Ureter (tissue), 1 donor: ENCODE measurements at regions not wholly inside any gene's neighbourhood (a gene's known extent, or its start where the extent isn't known, plus 50 kb on each side); places are given as distances from the start of the nearest gene placed in this dataset.

Source experiments
- DNase-seq: peaks from one replicate; pipeline ENCODE4 v3.0.0-alpha.2; 2020; ENCODE audit warnings: low spot score
- donor health status: DM: yes; HTN: yes; CAD: no.

- DNase-seq: peak; percentile 49
Measured at GRCh38 chr11:56932572-56933220, 56.0 kb upstream of the OR5AK2 start.

GRCh38 chr11:56923116-56923515, 65.6 kb upstream of the OR5AK2 start:
- no peak for DNase-seq

- no peak for DNase-seq
Measured at GRCh38 chr11:56922421-56922820, 66.3 kb upstream of the OR5AK2 start.

GRCh38 chr11:56917708-56918400, 70.9 kb upstream of the OR5AK2 start:
- no peak for DNase-seq

GRCh38 chr11:56916587-56916986, 72.1 kb upstream of the OR5AK2 start:
- DNase-seq: no peak

GRCh38 chr11:56916162-56916561, 72.6 kb upstream of the OR5AK2 start:
- DNase-seq: no peak

- DNase-seq: no peak
Measured at GRCh38 chr11:56911312-56911711, 77.4 kb upstream of the OR5AK2 start.

- no peak for DNase-seq
Measured at GRCh38 chr11:56910785-56911184, 77.9 kb upstream of the OR5AK2 start.

GRCh38 chr11:56910046-56910773, 78.5 kb upstream of the OR5AK2 start:
- no peak for DNase-seq

- no peak for DNase-seq
Measured at GRCh38 chr11:56909563-56909962, 79.2 kb upstream of the OR5AK2 start.

- no peak for DNase-seq
Measured at GRCh38 chr11:56909080-56909479, 79.6 kb upstream of the OR5AK2 start.

GRCh38 chr11:56906683-56907148, 82.0 kb upstream of the OR5AK2 start:
- no peak for DNase-seq

GRCh38 chr11:56905936-56906335, 82.8 kb upstream of the OR5AK2 start:
- no peak for DNase-seq

- DNase-seq: no peak
Measured at GRCh38 chr11:56905442-56905841, 83.3 kb upstream of the OR5AK2 start.

GRCh38 chr11:56898856-56899255, 89.9 kb upstream of the OR5AK2 start:
- no peak for DNase-seq

- DNase-seq: no peak
Measured at GRCh38 chr11:56890584-56891305, 98.0 kb upstream of the OR5AK2 start.

- no peak for DNase-seq
Measured at GRCh38 chr11:56889986-56890385, 98.7 kb upstream of the OR5AK2 start.

- DNase-seq: no peak
Measured at GRCh38 chr11:56887940-56888339, 100.8 kb upstream of the OR5AK2 start.

- no peak for DNase-seq
Measured at GRCh38 chr11:56886455-56886854, 102.3 kb upstream of the OR5AK2 start.

GRCh38 chr11:56885854-56886253, 102.9 kb upstream of the OR5AK2 start:
- DNase-seq: no peak

- DNase-seq: no peak
Measured at GRCh38 chr11:56885177-56885576, 103.5 kb upstream of the OR5AK2 start.

- no peak for DNase-seq
Measured at GRCh38 chr11:56883371-56883987, 105.2 kb upstream of the OR5AK2 start.
